Right lobe of liver (tissue), 4 donors: ENCODE measurements at regions not wholly inside any gene's neighbourhood (a gene's known extent, or its start where the extent isn't known, plus 50 kb on each side); places are given as distances from the start of the nearest gene placed in this dataset.

Source experiments
- CTCF ChIP-seq, 4 donors: fragments of 200-600 bp in 3 of 4; fragments of 450-650 bp in 1 of 4; IDR thresholded peaks; one replicate each; pipeline versions ENCODE4 v1.5.1 to v1.8.0; 2016 to 2022; ENCODE audit warnings: antibody characterized with exemption in 4 of 4, mild to moderate bottlenecking in 2 of 4
- POLR2A ChIP-seq: fragments of 450-650 bp; IDR thresholded peaks from one replicate; pipeline ENCODE4 v1.6.1; 2017; ENCODE audit warnings: antibody characterized with exemption, mild to moderate bottlenecking
- donor health status: DM: no; HTN: no; CAD: no.
- donor health status: DM: no; HTN: no; CAD: no.
- donor health status: DM: no; HTN: yes; CAD: no.

- TF ChIP-seq CTCF (IDR thresholded peaks at IDR 0.05) (no peak), POLR2A (no peak)
Observed at GRCh38 chr7:49424109-49424508, 349.3 kb upstream of the VWC2 start.
